Omental fat pad (tissue), 3 donors: ENCODE measurements at regions not wholly inside any gene's neighbourhood (a gene's known extent, or its start where the extent isn't known, plus 50 kb on each side); places are given as distances from the start of the nearest gene placed in this dataset.
"Not testable (repeated sequence)": the region's sequence is repeated elsewhere in the genome, so short reads cannot be mapped to it uniquely, and the experiment has no call there.

Experiments used
- ATAC-seq: fragments of 150-250 bp; one replicate; pipeline ENCODE4 v1.9.1; 2016; ENCODE audit warnings: mild to moderate bottlenecking, moderate library complexity; ENCODE audit not compliant: low FRiP score
- DNase-seq: peaks from one replicate; pipeline ENCODE4 v3.0.0-alpha.2; 2019; ENCODE audit warnings: low spot score
- CTCF ChIP-seq, 3 donors: fragments of 450-650 bp; IDR thresholded peaks; one replicate each; pipeline ENCODE4 v1.5.1; 2016 to 2017; ENCODE audit warnings: antibody characterized with exemption in 3 of 3, mild to moderate bottlenecking in 3 of 3, moderate library complexity in 2 of 3

- ATAC-seq (no peak), DNase-seq (no peak)
- TF ChIP-seq CTCF (IDR thresholded peaks at IDR 0.05), result no peak
Measured at GRCh38 chr3:5977331-5977730, 789.8 kb downstream of the EDEM1 start.

- ATAC-seq (no peak), DNase-seq (no peak)
- no peak for TF ChIP-seq CTCF (IDR thresholded peaks at IDR 0.05)
Measured at GRCh38 chr3:5980475-5980874, 793.0 kb downstream of the EDEM1 start.

GRCh38 chr3:5994651-5995050 is 807.1 kb downstream of the EDEM1 start:
- ATAC-seq (no peak), DNase-seq (no peak)
- no peak for TF ChIP-seq CTCF (IDR thresholded peaks at IDR 0.05)

GRCh38 chr3:6018456-6018855 is 830.9 kb downstream of the EDEM1 start:
- no peak for DNase-seq
- no peak for TF ChIP-seq CTCF (IDR thresholded peaks at IDR 0.05)
- ATAC-seq, result no peak

GRCh38 chr3:6022621-6023020 is 835.1 kb downstream of the EDEM1 start:
- ATAC-seq, result no peak
- DNase-seq, result no peak
- TF ChIP-seq CTCF (IDR thresholded peaks at IDR 0.05), result no peak

- no peak for ATAC-seq
- TF ChIP-seq CTCF (IDR thresholded peaks at IDR 0.05), result no peak
- DNase-seq, result no peak
Measured at GRCh38 chr3:6025032-6025431, 835.9 kb upstream of the GRM7 start.

- ATAC-seq, DNase-seq: not testable (repeated sequence)
Measured at GRCh38 chr3:6030648-6031047, 830.3 kb upstream of the GRM7 start.

- no peak for DNase-seq
- no peak for TF ChIP-seq CTCF (IDR thresholded peaks at IDR 0.05)
- ATAC-seq, result no peak
Measured at GRCh38 chr3:6035626-6036025, 825.3 kb upstream of the GRM7 start.
